MM.1S (cell line): ENCODE measurements at regions not wholly inside any gene's neighbourhood (a gene's known extent, or its start where the extent isn't known, plus 50 kb on each side); places are given as distances from the start of the nearest gene placed in this dataset.

Source experiments
- DNase-seq: peaks from one replicate; pipeline ENCODE4 v3.0.0-alpha.2; 2015
- H2AFZ ChIP-seq: fragments of 300-600 bp; sonication (generic); 2 replicates; pipeline ENCODE4 v1.6.0; 2016; ENCODE audit warnings: antibody characterized with exemption, low read length
- H3F3A ChIP-seq: fragments of 300-600 bp; sonication (generic); 2 replicates; pipeline ENCODE4 v1.6.1; 2016; ENCODE audit warnings: mild to moderate bottlenecking, antibody characterized with exemption, low read length, moderate library complexity, mixed read lengths; ENCODE audit not compliant: insufficient read depth
- H3K27ac ChIP-seq: fragments of 300-600 bp; sonication (generic); 2 replicates; pipeline ENCODE4 v1.5.1; 2016; ENCODE audit warnings: mild to moderate bottlenecking, low read length
- H3K27me3 ChIP-seq: fragments of 300-600 bp; sonication (generic); replicated peaks from 2 replicates; pipeline ENCODE4 v1.6.0; 2016; ENCODE audit warnings: low read length; ENCODE audit not compliant: insufficient read depth
- H3K36me3 ChIP-seq: fragments of 300-600 bp; sonication (generic); replicated peaks from 2 replicates; pipeline ENCODE4 v1.6.1; 2016; ENCODE audit warnings: mild to moderate bottlenecking, low read length, mixed read lengths; ENCODE audit not compliant: insufficient read depth
- H3K4me1 ChIP-seq: fragments of 300-600 bp; sonication (generic); 2 replicates; pipeline ENCODE4 v1.6.1; 2016; ENCODE audit warnings: low read length, mixed read lengths
- H3K4me2 ChIP-seq: fragments of 300-600 bp; sonication (generic); 2 replicates; pipeline ENCODE4 v1.6.0; 2016; ENCODE audit warnings: low read depth, low read length
- H3K4me3 ChIP-seq: fragments of 300-600 bp; sonication (generic); 2 replicates; pipeline ENCODE4 v1.5.1; 2016; ENCODE audit warnings: low read length, mixed read lengths
- H3K79me2 ChIP-seq: fragments of 300-600 bp; sonication (generic); 2 replicates; pipeline ENCODE4 v1.6.1; 2016; ENCODE audit warnings: mixed run types, low read length, mixed read lengths
- H3K9ac ChIP-seq: fragments of 300-600 bp; sonication (generic); 2 replicates; pipeline ENCODE4 v1.6.1; 2016; ENCODE audit warnings: low read length, mixed read lengths
- H3K9me2 ChIP-seq: fragments of 300-600 bp; sonication (generic); replicated peaks from 2 replicates; pipeline ENCODE4 v1.6.1; 2016; ENCODE audit warnings: mild to moderate bottlenecking, low read length, mixed read lengths; ENCODE audit not compliant: insufficient read depth
- H3K9me3 ChIP-seq: fragments of 300-600 bp; sonication (generic); replicated peaks from 2 replicates; pipeline ENCODE4 v1.6.1; 2016; ENCODE audit warnings: mild to moderate bottlenecking, low read length, mixed read lengths; ENCODE audit not compliant: insufficient read depth
- H4K20me1 ChIP-seq: fragments of 300-600 bp; sonication (generic); 2 replicates; pipeline ENCODE4 v1.6.1; 2016; ENCODE audit warnings: mild to moderate bottlenecking, low read length, moderate library complexity, mixed read lengths; ENCODE audit not compliant: insufficient read depth
- EZH2 ChIP-seq: fragments of 300-600 bp; sonication (generic); optimal IDR thresholded peaks from 2 replicates; pipeline ENCODE3; 2017; ENCODE audit warnings: low read depth, mild to moderate bottlenecking, antibody characterized with exemption, low read length, mixed read lengths
- EZH2phosphoT487 ChIP-seq: fragments of 300-600 bp; sonication (generic); IDR thresholded peaks from 2 replicates; pipeline ENCODE4 v1.6.1; 2018; ENCODE audit warnings: antibody characterized with exemption, low read length
- TF ChIP-seq, protein P1 (sequence below): fragments of 300-600 bp; sonication (generic); IDR thresholded peaks from 2 replicates; pipeline ENCODE4 v1.5.1; 2016; ENCODE audit warnings: antibody characterized with exemption, low read length, mixed read lengths

DNA sequence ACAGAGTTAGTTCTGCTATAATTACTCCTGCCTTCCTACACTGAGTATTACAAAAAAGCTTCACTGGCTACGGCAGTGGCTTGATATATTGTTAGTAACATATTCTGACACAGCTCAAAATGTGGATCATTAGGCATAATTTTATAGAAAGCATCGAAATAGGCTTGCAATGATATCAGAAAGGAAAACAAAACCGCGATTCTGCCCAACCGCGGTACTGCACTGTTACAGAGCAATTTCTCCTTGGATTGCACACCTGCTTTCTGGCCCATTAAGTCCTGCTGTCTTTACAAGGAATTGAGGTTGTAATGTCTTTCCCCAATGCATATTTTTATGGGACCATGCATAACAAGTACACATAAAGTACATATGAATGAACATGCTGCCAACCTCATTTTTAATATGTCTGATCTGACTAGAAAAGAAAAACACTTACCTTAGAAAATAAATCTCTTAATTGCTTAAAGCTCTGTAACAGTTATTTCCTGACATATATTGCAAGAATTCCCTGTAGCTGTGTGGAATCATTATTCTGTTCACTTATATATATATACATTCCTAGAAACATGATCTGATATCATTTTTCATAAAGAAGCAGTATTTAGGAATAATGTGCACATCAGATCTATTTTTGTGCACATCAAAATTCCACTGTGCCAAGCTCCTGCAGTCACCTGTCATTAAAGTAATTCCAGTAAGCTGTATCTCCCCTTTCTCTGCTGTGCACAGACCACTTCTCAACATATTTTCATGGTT, 763.9 kb downstream of the HACE1 start:
- Histone ChIP-seq H3K9me2 (no peaks in the 10 kb centered on the region), H3K27me3 (no peaks in the 10 kb centered on the region), H3F3A (no peaks in the 10 kb centered on the region), H4K20me1 (no peaks in the 10 kb centered on the region), H3K4me3 (no peak overlapping the region), H3K9me3 (no peaks in the 10 kb centered on the region), H3K4me2 (no peak overlapping the region), H3K36me3 (no peaks in the 10 kb centered on the region), H3K79me2 (no peaks in the 10 kb centered on the region), H3K27ac (no peak overlapping the region), H2AFZ (no peak overlapping the region), H3K9ac (no peak overlapping the region), H3K4me1 (no peaks in the 10 kb centered on the region)
- TF ChIP-seq EZH2 (no peak), EZH2phosphoT487 (no peak)
- TF ChIP-seq, protein P1, sequence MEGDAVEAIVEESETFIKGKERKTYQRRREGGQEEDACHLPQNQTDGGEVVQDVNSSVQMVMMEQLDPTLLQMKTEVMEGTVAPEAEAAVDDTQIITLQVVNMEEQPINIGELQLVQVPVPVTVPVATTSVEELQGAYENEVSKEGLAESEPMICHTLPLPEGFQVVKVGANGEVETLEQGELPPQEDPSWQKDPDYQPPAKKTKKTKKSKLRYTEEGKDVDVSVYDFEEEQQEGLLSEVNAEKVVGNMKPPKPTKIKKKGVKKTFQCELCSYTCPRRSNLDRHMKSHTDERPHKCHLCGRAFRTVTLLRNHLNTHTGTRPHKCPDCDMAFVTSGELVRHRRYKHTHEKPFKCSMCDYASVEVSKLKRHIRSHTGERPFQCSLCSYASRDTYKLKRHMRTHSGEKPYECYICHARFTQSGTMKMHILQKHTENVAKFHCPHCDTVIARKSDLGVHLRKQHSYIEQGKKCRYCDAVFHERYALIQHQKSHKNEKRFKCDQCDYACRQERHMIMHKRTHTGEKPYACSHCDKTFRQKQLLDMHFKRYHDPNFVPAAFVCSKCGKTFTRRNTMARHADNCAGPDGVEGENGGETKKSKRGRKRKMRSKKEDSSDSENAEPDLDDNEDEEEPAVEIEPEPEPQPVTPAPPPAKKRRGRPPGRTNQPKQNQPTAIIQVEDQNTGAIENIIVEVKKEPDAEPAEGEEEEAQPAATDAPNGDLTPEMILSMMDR = no peak
- no peak for DNase-seq

DNA sequence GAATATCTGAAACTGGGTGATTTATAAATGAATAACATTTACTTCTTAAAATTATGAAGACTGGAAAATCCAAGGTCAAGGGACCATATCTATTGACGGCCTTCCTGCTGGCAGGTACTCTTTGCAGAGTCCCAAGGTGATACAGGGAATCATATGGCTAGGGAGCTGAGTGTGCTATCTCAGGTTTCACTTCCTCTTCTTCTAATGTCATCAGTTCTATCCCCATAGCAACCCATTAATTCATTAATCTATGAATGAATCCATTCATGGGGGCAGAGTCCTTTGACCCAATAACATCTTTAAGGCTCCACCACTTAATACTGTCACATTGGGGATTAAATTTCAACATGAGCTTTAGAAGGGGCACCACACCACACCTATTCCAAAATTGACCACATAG, 772.0 kb downstream of the HACE1 start:
- H3K4me1 ChIP-seq = no peaks in the 10 kb centered on the region
- no peaks in the 10 kb centered on the region for H4K20me1 ChIP-seq
- no peak for DNase-seq
- no peaks in the 10 kb centered on the region for H3K36me3 ChIP-seq
- H3K4me3 ChIP-seq = no peak overlapping the region
- H2AFZ ChIP-seq = no peak overlapping the region
- no peak overlapping the region for H3K9ac ChIP-seq
- H3K9me2 ChIP-seq = no peaks in the 10 kb centered on the region
- no peaks in the 10 kb centered on the region for H3K79me2 ChIP-seq
- H3K27me3 ChIP-seq = no peaks in the 10 kb centered on the region
- H3F3A ChIP-seq = no peaks in the 10 kb centered on the region
- no peak overlapping the region for H3K27ac ChIP-seq
- no peak overlapping the region for H3K4me2 ChIP-seq
- no peaks in the 10 kb centered on the region for H3K9me3 ChIP-seq
- TF ChIP-seq, protein P1 = no peak
- TF ChIP-seq EZH2phosphoT487 (no peak), EZH2 (no peak)

DNA sequence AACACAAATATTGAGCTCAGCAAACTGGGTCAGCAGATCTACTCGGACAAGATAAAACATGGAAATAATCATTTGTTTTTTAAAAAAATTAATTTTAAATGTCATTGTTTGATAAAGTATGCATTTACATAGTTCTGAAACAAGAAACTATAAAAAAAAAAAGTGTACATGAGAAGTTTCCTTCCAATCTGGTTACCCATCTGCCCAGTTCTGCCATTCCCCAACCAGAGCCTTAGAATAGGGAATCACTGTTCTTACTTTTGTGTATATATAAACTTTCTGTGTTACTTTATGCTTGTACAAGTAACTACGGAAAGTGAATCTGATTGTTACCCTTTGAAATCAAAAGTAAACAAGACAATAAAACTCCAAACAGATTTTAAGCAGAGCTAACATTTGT, 791.4 kb downstream of the HACE1 start:
- no peaks in the 10 kb centered on the region for H3F3A ChIP-seq
- TF ChIP-seq EZH2phosphoT487 = no peak
- TF ChIP-seq, protein P1 = no peak
- TF ChIP-seq EZH2 = no peak
- H3K27me3 ChIP-seq = no peaks in the 10 kb centered on the region
- H3K9me3 ChIP-seq = no peaks in the 10 kb centered on the region
- no peaks in the 10 kb centered on the region for H3K4me1 ChIP-seq
- no peak overlapping the region for H3K27ac ChIP-seq
- H2AFZ ChIP-seq = no peak overlapping the region
- DNase-seq = no peak
- H3K4me2 ChIP-seq = no peak overlapping the region
- H3K9ac ChIP-seq = no peak overlapping the region
- H3K4me3 ChIP-seq = no peak overlapping the region
- H3K36me3 ChIP-seq = no peaks in the 10 kb centered on the region
- no peaks in the 10 kb centered on the region for H3K79me2 ChIP-seq
- no peaks in the 10 kb centered on the region for H4K20me1 ChIP-seq
- no peaks in the 10 kb centered on the region for H3K9me2 ChIP-seq
